Activated T-helper 1 cell treated with anti-CD3 and anti-CD28 coated beads, Interleukin-12 subunit alpha, Interleukin-12 subunit beta, Interleukin-2, Interleukin-4 antibody, amounts not matched to agents 30 ng/mL and 10 ng/mL and 1 ng/mL, durations not matched to agents 14 hours and 24 hours and 36 hours (primary cell): ENCODE measurements at regions not wholly inside any gene's neighbourhood (a gene's known extent, or its start where the extent isn't known, plus 50 kb on each side); places are given as distances from the start of the nearest gene placed in this dataset.

Source experiments
- DNase-seq: peaks from one replicate; pipeline ENCODE4 v3.0.0; 2021; ENCODE audit warnings: low spot score
- H3K27ac Mint-ChIP-seq: one replicate; pipeline ENCODE4 v1.8.0; 2021; ENCODE audit warnings: mild to moderate bottlenecking, mixed read lengths
- H3K27me3 Mint-ChIP-seq: one replicate; pipeline ENCODE4 v1.8.0; 2022; ENCODE audit warnings: mild to moderate bottlenecking, moderate library complexity, mixed read lengths; ENCODE audit not compliant: insufficient read depth
- H3K36me3 Mint-ChIP-seq: one replicate; pipeline ENCODE4 v1.8.0; 2021; ENCODE audit warnings: low read depth, mixed read lengths
- H3K4me1 Mint-ChIP-seq: one replicate; pipeline ENCODE4 v1.8.0; 2021; ENCODE audit warnings: low read depth, mixed read lengths
- H3K4me3 Mint-ChIP-seq: one replicate; pipeline ENCODE4 v1.8.0; 2021; ENCODE audit warnings: mild to moderate bottlenecking, moderate library complexity, mixed read lengths
- H3K9me3 Mint-ChIP-seq: one replicate; pipeline ENCODE4 v1.8.0; 2021; ENCODE audit warnings: mixed read lengths
- intact Hi-C: fragments of 100-400 bp; cut with micrococcal nuclease; formaldehyde crosslinking; loops from one replicate; pipeline ENCODE4 v1.15.1; 2024

DNA sequence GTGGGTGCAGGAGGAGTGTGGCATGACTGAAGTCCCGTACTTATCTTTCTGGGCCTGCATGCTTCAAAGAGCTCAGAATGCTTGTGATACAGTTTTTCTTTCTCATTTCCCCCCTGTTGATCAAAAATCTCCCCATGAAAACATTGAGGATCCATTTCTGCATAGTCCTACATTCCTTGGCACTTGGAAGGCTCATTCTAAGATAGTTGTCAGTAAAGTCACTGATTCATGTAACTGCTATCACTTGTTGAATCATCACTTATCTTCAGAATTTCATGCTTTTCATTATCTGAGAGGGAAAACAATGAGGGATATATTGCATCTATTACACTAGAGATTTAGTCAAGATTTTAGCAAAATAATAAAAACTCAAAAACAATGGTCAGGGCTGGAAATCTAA, 1953.1 kb upstream of the CDH6 start:
- no peak overlapping the region for H3K27ac Mint-ChIP-seq
- no peaks in the 10 kb centered on the region for H3K4me1 Mint-ChIP-seq
- no peak overlapping the region for H3K4me3 Mint-ChIP-seq
- no peaks in the 10 kb centered on the region for H3K27me3 Mint-ChIP-seq
- DNase-seq = no peak
- intact Hi-C loops = no loop called here
- H3K36me3 Mint-ChIP-seq = no peaks in the 10 kb centered on the region
- peaks cover 19% of the 10 kb centered on the region for H3K9me3 Mint-ChIP-seq

DNA sequence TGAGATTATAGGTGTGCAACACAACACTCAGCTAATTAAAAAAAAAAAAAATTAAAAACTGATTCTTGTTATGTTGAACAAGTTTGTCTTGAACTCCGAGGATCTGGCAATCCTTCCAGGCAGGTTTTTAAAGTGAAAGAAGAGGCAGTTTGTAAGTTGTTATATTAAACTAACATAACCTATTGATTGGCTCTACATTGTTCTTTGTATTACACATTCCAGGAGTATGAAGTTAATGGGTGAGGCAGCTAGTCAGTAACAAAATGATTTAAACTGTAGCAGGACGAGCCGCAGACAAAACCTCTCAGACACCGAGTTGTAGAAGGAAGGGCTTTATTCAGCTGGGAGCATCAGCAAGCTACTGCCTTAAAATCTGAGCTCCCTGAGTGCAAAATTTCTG, 1953.9 kb upstream of the CDH6 start:
- peaks cover 18% of the 10 kb centered on the region for H3K9me3 Mint-ChIP-seq
- no peak overlapping the region for H3K4me3 Mint-ChIP-seq

DNA sequence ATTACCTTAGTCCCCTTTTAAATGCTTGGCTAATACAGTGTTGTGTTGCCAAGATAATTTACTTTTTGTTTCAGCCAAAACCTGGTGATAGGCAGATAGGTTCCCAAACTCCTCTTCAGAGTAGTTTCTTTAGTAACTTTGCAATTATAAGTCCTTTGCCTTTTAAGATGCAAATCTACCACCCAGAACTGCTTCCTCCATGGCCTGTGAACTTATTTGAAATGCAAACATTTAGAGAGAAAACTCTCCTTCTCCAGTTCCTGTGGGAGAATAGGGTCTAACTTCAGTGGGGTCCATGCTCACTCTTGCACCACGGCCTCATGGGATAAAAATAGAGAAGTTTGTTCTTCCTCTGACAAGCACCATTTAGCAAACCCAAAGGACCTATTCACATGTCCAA, 1955.4 kb upstream of the CDH6 start:
- intact Hi-C loops = no loop called here
- H3K36me3 Mint-ChIP-seq = no peaks in the 10 kb centered on the region
- H3K27me3 Mint-ChIP-seq = no peaks in the 10 kb centered on the region
- no peaks in the 10 kb centered on the region for H3K4me1 Mint-ChIP-seq
- H3K4me3 Mint-ChIP-seq = no peak overlapping the region
- H3K27ac Mint-ChIP-seq = no peak overlapping the region
- DNase-seq = no peak
- peaks cover 18% of the 10 kb centered on the region for H3K9me3 Mint-ChIP-seq

More for the DNA sequence above, 1953.9 kb upstream of the CDH6 start:
- no peaks in the 10 kb centered on the region for H3K4me1 Mint-ChIP-seq
- no peaks in the 10 kb centered on the region for H3K36me3 Mint-ChIP-seq
- intact Hi-C loops = no loop called here
- H3K27ac Mint-ChIP-seq = no peak overlapping the region
- DNase-seq = no peak
- no peaks in the 10 kb centered on the region for H3K27me3 Mint-ChIP-seq

DNA sequence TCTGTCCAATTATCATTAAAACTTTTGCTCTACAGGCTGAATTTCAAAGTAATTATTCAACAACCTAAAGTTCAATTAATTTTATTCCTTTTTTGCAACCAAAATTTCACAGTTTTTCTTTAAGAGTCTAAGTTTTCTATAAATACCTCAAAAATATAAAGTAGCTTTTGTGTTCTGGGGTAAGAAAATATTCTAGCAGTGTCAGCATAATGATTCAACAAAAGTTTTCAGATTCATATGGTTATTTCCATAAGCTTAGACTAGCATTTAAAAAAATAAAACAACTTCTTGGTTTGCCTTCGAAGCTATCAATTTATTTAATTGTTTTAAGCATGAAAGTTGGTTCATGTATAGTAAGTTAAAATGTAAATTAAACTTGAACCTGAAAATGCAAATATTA, 1962.3 kb upstream of the CDH6 start:
- no peaks in the 10 kb centered on the region for H3K36me3 Mint-ChIP-seq
- no peaks in the 10 kb centered on the region for H3K27me3 Mint-ChIP-seq
- H3K4me1 Mint-ChIP-seq = no peaks in the 10 kb centered on the region
- intact Hi-C loops = no loop called here
- DNase-seq = no peak
- no peak overlapping the region for H3K27ac Mint-ChIP-seq
- peaks cover 8% of the 10 kb centered on the region for H3K9me3 Mint-ChIP-seq
- no peak overlapping the region for H3K4me3 Mint-ChIP-seq

DNA sequence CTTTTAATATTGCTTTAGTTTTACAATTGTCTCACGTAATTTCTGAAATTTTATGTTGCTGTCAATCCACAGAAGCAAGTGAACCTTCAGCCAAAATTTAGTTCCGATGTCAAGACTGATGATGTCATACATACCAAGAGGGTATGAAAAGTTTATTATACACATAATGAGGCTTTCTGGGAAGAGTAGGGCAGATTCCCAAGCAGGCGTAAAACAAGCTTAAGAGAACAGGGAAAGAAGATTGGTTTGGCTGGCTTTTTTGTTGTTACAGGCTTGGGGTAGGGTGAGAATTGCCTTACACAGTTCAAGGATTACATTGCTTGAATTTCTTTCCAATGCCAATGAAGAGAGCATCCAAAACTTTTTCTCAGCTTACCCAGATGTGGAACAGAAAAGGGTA, 1962.9 kb upstream of the CDH6 start:
- Mint-ChIP-seq H3K27me3 (no peaks in the 10 kb centered on the region), H3K36me3 (no peaks in the 10 kb centered on the region), H3K9me3 (peaks cover 8% of the 10 kb centered on the region), H3K4me3 (no peak overlapping the region), H3K27ac (no peak overlapping the region), H3K4me1 (no peaks in the 10 kb centered on the region)
- no peak for DNase-seq
- intact Hi-C loops = no loop called here

DNA sequence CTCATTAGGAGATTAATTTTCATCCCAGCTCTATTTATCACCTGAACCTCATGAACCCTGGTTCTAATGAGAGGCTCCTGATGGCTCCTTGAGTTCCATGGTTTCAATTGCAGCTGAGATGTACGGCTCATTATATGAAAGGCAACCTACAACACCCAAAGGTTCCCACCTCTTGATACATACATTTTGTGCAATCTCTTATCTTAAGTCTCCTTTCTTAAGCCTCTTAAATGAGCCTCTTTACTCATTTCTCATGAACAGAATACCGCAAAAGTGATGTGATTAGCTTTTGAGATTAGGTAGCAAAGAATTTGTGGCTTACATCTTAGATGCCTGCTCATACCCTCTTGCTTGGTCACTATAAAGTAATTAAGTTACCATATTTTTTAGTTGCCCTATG, 1964.0 kb upstream of the CDH6 start:
- no peak overlapping the region for H3K27ac Mint-ChIP-seq
- no peaks in the 10 kb centered on the region for H3K27me3 Mint-ChIP-seq
- no peaks in the 10 kb centered on the region for H3K36me3 Mint-ChIP-seq
- H3K4me1 Mint-ChIP-seq = no peaks in the 10 kb centered on the region
- intact Hi-C loops = no loop called here
- peaks cover 9% of the 10 kb centered on the region for H3K9me3 Mint-ChIP-seq
- H3K4me3 Mint-ChIP-seq = no peak overlapping the region
- DNase-seq = no peak

DNA sequence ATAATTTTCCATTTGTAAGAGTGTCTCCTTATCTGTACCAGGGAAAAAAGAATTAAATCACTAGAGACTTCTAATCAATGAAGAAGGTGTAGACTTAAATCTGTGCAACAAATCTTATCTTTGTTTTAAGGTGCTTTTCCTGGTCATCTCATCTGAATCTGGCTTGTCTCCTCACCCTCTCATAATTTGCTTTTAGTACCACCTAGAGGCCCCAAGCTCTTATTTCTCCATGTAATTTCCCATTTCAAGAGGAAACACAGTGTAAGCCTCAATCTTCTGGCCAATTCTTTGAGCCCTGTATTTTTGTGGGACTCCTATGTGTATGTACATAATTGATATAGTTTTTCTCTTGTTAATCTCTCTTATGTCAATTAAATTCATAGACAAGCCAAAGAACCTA, 1975.3 kb upstream of the CDH6 start:
- Mint-ChIP-seq H3K4me1 (no peaks in the 10 kb centered on the region), H3K36me3 (no peaks in the 10 kb centered on the region), H3K27me3 (no peaks in the 10 kb centered on the region), H3K9me3 (peaks cover 16% of the 10 kb centered on the region), H3K27ac (no peak overlapping the region), H3K4me3 (no peak overlapping the region)
- intact Hi-C loops = no loop called here
- DNase-seq = no peak

DNA sequence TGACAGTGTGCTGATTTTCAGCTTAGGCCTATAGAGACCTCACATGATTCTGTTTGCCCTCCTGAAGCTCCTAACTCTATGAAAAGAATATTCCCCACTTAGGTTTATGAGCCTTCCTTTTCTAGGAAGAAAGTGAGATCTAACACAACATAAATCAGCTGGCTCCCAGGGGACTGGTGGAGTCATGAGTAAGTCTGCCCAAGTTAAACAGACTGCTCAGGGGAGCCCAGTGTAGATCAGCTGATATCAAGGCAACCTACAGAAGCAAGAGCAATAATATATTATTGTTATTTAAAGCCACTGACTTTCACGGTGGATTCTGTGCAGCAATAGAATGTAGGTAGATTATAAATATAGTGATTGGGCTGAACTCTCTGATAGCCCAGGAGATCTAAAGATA, 1978.6 kb upstream of the CDH6 start:
- no peaks in the 10 kb centered on the region for H3K27me3 Mint-ChIP-seq

DNA sequence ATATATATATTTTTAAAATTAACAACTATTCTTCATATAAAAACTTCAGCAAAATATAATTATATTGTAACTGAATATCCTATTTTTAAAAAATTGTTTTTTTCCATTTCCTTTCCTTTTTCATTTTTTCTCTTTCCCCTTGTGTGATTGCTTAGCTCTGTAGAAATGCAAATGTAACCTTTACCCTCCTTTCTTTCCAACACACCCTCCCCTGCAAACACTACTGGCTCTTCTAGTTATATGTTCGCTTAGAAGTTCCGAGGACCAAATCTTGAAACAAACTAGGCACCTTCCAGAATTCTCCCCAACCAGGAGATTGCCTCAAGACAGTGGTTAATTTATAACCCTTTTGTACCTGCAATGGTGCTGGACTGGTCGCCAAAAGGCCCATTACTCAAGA, 1980.0 kb upstream of the CDH6 start:
- DNase-seq = no peak
- Mint-ChIP-seq H3K36me3 (no peaks in the 10 kb centered on the region), H3K27me3 (no peaks in the 10 kb centered on the region), H3K4me1 (no peaks in the 10 kb centered on the region), H3K4me3 (no peak overlapping the region), H3K9me3 (peaks cover 23% of the 10 kb centered on the region), H3K27ac (no peak overlapping the region)
- intact Hi-C loops = no loop called here

More for the DNA sequence above, 1978.6 kb upstream of the CDH6 start:
- Mint-ChIP-seq H3K36me3 (no peaks in the 10 kb centered on the region), H3K4me1 (no peaks in the 10 kb centered on the region), H3K4me3 (no peak overlapping the region), H3K9me3 (peaks cover 22% of the 10 kb centered on the region), H3K27ac (no peak overlapping the region)
- DNase-seq = no peak
- intact Hi-C loops = no loop called here

DNA sequence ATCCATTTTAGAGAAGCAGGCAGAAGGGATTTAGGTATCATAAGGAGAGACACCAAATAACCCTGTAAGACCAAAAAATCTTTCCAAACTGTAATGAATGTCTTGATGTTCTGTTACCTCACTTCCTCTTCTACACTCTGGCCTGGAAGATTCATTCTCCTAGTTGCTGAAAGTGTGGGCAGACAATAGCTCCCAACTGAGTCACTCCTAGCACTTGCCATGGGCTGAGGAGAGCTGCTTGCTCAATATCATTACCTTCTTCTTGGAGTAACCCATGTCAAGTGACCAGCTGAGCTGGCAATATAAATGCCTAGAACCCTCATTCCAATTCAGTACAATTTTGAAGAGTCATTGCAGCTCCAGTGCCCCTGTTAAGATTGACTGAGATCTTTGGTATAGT, 1985.5 kb upstream of the CDH6 start:
- no peaks in the 10 kb centered on the region for H3K36me3 Mint-ChIP-seq

DNA sequence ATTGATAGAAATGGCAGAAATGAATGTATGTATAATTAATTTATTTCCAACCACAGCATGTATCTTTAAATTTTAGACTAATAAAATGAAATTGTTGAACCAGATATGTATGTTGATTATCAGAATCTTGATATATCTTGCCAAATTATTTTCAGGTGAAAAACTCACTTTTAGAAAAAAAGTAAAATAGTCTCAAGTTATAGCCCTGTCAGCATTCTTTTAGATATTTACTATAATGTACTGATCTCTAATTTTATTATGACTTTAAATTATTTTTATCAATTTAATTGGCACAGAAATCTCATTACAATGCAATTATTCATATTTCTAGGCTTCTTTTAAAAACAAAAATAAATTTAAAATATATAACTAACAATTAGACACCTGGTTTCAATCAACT, 1990.4 kb upstream of the CDH6 start:
- Mint-ChIP-seq H3K9me3 (no peaks in the 10 kb centered on the region), H3K4me3 (no peak overlapping the region), H3K27me3 (no peaks in the 10 kb centered on the region), H3K36me3 (no peaks in the 10 kb centered on the region), H3K27ac (no peak overlapping the region), H3K4me1 (no peaks in the 10 kb centered on the region)
- no peak for DNase-seq
- intact Hi-C loops = no loop called here

More for the DNA sequence above, 1985.5 kb upstream of the CDH6 start:
- intact Hi-C loops = no loop called here
- no peak for DNase-seq
- H3K27me3 Mint-ChIP-seq = no peaks in the 10 kb centered on the region
- H3K9me3 Mint-ChIP-seq = peaks cover 16% of the 10 kb centered on the region
- no peak overlapping the region for H3K4me3 Mint-ChIP-seq
- no peak overlapping the region for H3K27ac Mint-ChIP-seq
- no peaks in the 10 kb centered on the region for H3K4me1 Mint-ChIP-seq

DNA sequence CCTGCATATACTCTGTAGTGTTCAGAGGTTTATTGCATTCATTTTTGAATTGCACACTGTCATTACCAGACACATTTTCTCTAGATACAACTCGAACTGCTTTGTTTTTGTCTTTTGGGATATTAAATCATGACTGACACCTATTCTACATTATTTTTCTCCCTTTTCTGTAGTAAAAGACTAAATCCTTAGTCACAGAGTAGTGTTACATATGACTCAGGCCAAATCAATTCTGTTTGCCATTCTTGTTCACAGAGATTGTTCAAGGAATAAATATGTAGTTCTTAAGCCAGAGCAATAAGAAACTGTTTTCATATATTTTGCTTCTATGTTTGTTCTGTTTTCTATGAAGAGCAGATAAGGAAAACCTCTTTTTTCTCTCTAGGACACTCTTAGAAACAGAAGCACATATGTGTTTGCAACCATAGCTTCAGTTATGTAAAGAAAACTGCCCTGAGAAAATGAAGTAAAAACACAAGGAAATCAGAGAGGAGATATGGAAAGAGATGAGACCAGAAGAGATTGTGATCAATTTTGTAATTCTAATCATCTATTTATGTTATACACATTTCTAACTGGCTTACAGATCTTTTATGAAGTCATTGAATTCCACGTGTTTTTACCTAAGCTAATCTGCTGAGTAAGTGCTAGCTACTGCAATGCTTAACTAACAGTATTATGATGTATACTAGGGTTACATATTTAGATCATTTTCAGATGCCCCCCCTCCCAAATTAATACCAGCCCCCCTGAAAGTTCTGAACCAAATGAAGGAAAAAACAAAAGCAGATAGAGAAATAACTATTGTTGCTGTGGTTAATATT, 1995.6 kb upstream of the CDH6 start:
- no peaks in the 10 kb centered on the region for H3K4me1 Mint-ChIP-seq
- no peak for DNase-seq
- H3K27me3 Mint-ChIP-seq = no peaks in the 10 kb centered on the region
- no peaks in the 10 kb centered on the region for H3K36me3 Mint-ChIP-seq
- peaks cover 3% of the 10 kb centered on the region for H3K9me3 Mint-ChIP-seq
- intact Hi-C loops = no loop called here
- H3K4me3 Mint-ChIP-seq = no peak overlapping the region
- H3K27ac Mint-ChIP-seq = no peak overlapping the region

DNA sequence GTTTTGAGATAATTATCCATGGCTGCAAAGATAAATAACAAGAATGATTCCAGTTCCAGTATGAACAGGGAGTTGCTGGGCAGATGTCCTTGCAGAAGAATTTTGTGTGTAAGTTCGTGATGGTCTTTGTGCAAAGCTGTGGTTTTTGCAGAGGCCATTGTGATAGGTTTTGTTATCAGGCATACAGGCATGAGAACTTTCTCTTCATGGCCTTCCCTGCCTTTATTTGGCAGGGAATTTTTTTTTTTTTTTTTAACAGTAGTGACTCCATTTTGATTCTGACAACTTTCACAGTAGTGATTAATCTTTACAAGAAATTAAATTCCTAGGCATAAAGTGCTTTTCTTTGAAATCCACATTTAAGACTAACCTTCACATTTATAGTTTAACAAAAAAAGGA, 1999.5 kb upstream of the CDH6 start:
- H3K4me1 Mint-ChIP-seq = no peaks in the 10 kb centered on the region
- intact Hi-C loops = no loop called here
- no peaks in the 10 kb centered on the region for H3K36me3 Mint-ChIP-seq
- DNase-seq = no peak
- no peaks in the 10 kb centered on the region for H3K27me3 Mint-ChIP-seq
- H3K9me3 Mint-ChIP-seq = peaks cover 3% of the 10 kb centered on the region
- H3K4me3 Mint-ChIP-seq = no peak overlapping the region
- no peak overlapping the region for H3K27ac Mint-ChIP-seq
